Prostate gland (tissue), 2 donors: ENCODE measurements at regions not wholly inside any gene's neighbourhood (a gene's known extent, or its start where the extent isn't known, plus 50 kb on each side); places are given as distances from the start of the nearest gene placed in this dataset.

Source experiments
- CTCF ChIP-seq, 4 experiments: fragments of 200-600 bp in 2 of 4; fragments of 450-650 bp in 2 of 4; sonication (generic) in 2 of 4; IDR thresholded peaks; 1 replicate in 3 of 4; 2 replicates in 1 of 4; pipeline ENCODE4 v1.5.1; 2016 to 2019; ENCODE audit warnings: antibody characterized with exemption in 4 of 4, mild to moderate bottlenecking in 2 of 4, moderate library complexity in 2 of 4
- POLR2A ChIP-seq: fragments of 450-650 bp; IDR thresholded peaks from one replicate; pipeline ENCODE4 v1.6.1; 2016; ENCODE audit warnings: antibody characterized with exemption, mild to moderate bottlenecking
- POLR2AphosphoS5 ChIP-seq: sonication (generic); formaldehyde crosslinking; IDR thresholded peaks from one replicate; pipeline ENCODE4 v1.6.1; 2017; ENCODE audit warnings: antibody characterized with exemption

- no peak for TF ChIP-seq POLR2A
- no peak for TF ChIP-seq CTCF (IDR thresholded peaks at IDR 0.05)
- TF ChIP-seq POLR2AphosphoS5: no peak
Observed at GRCh38 chr2:605674-606608, 71.3 kb downstream of the TMEM18 start.
